ENCODE measurements at regions not wholly inside any gene's neighbourhood (a gene's known extent, or its start where the extent isn't known, plus 50 kb on each side); places are given as distances from the start of the nearest gene placed in this dataset.

DNA sequence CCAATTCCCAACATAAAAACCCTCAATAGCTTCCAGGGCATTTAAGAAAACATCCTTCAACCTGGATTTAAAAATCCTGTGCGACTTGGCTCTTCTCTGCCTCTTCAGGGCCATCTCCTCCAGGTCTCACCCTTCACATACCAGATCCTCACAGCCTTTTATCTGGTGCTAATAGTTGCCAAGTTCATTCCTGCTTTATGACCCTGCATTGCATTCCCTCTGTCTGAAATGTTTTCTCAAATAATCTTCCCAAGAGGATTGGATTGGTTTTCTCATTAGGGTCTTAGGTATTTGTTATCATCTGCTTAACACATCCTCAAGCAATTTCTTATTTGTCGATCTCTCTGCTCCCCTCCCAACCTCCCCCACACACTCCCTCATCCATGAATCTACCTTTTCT is 832.0 kb downstream of the GALC start:
- DNase-seq (ENCODE audit: low read depth), result no peak

- DNase-seq (ENCODE audit: low read depth), result no peak
Observed at GRCh38 chr14:87158283-87158682, 834.7 kb downstream of the GALC start.

GRCh38 chr14:87156878-87157277 is 836.1 kb downstream of the GALC start:
- no peak for DNase-seq (ENCODE audit: low read depth)

GRCh38 chr14:87155856-87156488 is 837.0 kb downstream of the GALC start:
- no peak for DNase-seq (ENCODE audit: low read depth)

- no peak for DNase-seq (ENCODE audit: low read depth)
Observed at GRCh38 chr14:87153901-87154300, 839.1 kb downstream of the GALC start.

- DNase-seq (ENCODE audit: low read depth), result no peak
Observed at GRCh38 chr14:87153391-87153790, 839.6 kb downstream of the GALC start.

DNA sequence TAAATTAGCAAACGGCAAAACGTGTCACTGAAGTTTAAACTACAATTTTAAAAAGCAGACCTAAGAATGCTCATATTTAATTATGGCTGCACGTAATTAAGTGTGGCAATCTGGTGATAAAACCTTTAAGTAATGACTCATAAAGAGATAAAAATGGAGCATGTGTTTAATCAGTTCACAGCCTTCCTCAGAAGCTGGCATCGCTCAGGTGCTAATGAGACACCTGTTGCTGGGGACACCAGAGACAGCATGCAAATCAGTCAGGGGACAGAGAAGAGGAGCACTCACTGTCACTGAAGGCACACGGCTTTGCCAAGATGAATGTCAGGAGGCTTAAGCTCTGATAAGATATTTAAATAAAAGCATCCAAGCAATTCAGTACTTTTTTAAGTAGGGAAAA is 840.3 kb downstream of the GALC start:
- no peak for DNase-seq (ENCODE audit: low read depth)

GRCh38 chr14:87149583-87150354 is 843.2 kb downstream of the GALC start:
- no peak for DNase-seq (ENCODE audit: low read depth)

DNA sequence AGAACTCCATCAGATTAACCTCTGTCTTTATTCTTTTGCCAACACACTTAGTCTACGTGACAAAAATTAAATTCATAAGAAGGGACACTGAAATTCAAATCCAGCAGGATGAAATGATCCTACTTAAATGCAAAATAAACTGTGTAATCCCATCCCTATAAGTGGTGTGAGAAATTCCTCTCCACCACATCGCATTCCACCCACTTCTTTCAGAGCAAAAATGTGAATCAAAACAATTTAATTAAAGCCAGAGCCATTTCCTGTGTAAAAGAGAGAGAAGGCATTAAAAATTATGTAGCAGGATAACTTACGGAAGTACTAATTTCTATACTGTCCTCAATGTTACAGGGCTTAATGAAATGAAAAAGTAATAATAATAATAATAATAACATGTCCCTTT is 844.3 kb downstream of the GALC start:
- no peak for DNase-seq (ENCODE audit: low read depth)

GRCh38 chr14:87142551-87143211 is 850.3 kb downstream of the GALC start:
- DNase-seq (ENCODE audit: low read depth), result no peak

- DNase-seq (ENCODE audit: low read depth), result no peak
Observed at GRCh38 chr14:87141801-87142200, 851.2 kb downstream of the GALC start.

DNA sequence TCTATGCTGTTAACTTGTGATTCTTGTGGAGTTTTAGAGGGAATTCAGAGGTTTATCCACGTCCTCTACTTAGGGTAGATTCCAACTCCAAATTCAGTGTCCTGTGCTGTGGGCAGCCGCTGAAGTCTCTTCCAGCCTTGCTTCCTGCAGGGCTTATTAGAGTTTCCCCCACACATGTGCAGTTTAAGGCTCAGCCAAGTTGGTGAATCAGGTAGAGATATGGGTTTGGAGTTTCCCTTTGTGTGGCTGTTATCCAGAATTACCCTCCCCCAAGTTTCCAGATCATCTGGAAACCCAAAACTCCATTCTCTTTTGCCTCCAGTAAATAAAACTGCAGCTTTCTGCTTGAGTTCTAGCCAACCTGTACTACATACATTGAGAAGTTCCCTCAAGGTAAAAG is 853.7 kb downstream of the GALC start:
- DNase-seq (ENCODE audit: low read depth), result no peak

DNA sequence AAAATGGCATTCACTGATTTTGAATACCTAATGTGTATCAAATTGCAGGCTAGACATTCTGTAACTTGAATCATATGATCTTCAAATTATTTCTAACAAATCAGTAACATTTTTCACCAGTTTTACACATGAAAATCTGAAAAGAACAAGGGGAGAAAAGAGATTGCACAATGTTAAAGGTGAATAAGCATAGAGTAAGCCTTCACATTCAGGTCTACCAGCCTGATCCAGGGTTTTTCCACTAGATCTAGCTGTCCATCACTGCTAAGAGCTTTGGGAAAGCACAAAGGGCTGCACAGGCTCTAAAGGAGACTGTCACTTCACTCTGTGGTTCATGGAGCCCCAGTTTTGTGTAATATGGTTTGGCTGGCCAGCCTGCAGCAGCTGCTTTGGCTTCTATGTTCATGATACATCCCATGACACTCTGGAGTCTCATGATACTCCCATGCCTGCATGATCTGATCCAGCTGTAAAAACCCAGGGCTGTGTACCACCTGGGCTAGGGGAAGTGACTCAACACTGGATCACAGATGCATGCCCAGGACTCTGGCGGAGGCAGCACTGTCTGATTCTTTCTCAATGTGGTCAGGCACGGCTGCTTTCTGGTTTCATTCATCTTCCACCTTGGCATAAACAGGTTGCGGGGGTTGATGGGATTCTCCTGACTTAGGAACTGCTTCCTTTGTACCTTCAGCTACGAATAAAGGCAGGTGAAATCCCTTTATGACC is 859.7 kb downstream of the GALC start:
- DNase-seq (ENCODE audit: low read depth), result no peak

DNA sequence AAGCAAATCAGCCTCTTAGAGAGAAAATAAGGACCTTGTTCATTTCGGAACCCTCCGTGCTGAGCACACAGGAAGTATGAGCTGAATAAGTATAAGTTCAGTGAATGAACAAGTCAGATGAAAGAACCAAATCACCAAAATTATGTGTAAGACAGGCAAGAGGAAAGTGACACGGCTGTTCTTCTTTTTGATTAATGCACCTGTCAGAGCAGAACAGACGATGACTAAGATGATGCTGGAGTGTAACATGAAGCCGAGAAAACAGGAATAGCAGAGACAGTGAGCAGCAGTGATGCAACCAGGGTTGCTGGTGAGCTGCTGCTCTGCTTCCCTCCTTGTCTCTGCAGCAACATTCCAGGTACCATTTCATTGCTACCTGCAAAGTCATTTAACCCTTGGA is 861.1 kb downstream of the GALC start:
- no peak for DNase-seq (ENCODE audit: low read depth)

GRCh38 chr14:87122166-87122565 is 870.8 kb downstream of the GALC start:
- no peak for DNase-seq (ENCODE audit: low read depth)

- DNase-seq (ENCODE audit: low read depth), result no peak
Observed at GRCh38 chr14:87121716-87122115, 871.3 kb downstream of the GALC start.

DNA sequence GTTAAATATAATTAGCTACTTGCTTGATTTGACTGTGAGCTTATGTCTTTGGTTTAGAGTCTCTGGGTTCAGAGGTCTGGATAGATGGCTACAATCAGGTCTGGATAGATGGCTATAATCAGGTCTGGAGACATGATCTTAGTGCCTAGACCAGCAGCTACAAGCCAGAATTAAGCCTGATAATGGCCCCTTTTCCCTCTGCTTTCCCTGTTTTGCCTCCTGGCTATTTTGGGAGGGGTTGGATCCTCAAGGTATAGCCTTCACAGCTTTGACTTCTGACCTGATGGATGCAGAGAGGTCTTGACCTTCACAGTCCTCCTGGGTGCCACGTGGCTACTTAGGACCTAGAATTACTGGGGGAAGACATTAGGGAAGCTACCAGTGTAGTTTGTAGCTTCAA is 877.7 kb downstream of the GALC start:
- DNase-seq (ENCODE audit: low read depth), result no peak

GRCh38 chr14:87113286-87113685 is 879.7 kb downstream of the GALC start:
- no peak for DNase-seq (ENCODE audit: low read depth)

DNA sequence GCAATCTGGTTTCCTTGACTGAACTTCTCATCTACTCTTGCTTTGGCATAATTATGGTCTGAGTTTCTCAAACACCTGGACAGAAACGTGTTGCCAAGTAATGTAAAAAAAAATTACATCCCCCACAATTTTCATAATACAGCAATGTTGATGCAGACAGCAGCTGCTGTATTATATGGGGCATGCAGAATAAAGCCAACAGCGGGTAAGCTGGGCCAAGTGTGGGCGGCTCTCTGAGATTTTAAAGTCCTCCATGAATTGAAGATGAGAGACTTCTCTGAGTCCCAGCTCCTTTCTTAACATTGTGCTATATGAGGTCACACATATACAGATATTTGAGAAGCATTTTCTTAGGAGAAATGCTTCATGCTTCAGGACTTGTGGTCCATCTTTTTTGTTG is 881.2 kb downstream of the GALC start:
- no peak for DNase-seq (ENCODE audit: low read depth)

GRCh38 chr14:87111126-87111525 is 881.9 kb downstream of the GALC start:
- no peak for DNase-seq (ENCODE audit: low read depth)

GRCh38 chr14:87109271-87109670 is 883.7 kb downstream of the GALC start:
- no peak for DNase-seq (ENCODE audit: low read depth)

- DNase-seq (ENCODE audit: low read depth), result no peak
Observed at GRCh38 chr14:87108726-87109125, 884.3 kb downstream of the GALC start.

Measured in activated T-helper 1 cell treated with Interleukin-2 at 50 U/mL for 16 hours (primary cell).